Astrocyte of the cerebellum (primary cell): ENCODE measurements at regions not wholly inside any gene's neighbourhood (a gene's known extent, or its start where the extent isn't known, plus 50 kb on each side); places are given as distances from the start of the nearest gene placed in this dataset.

Experiments used
- DNase-seq: peaks from one replicate; pipeline ENCODE4 v3.0.0-alpha.2; 2011; ENCODE audit warnings: low read depth
- H3K4me3 ChIP-seq: 2 replicates; pipeline ENCODE4 v1.5.1; 2011; ENCODE audit warnings: mild to moderate bottlenecking, low read depth, low read length, moderate library complexity
- in situ Hi-C: cut with HindIII; loops from 2 replicates; pipeline ENCODE4 v1.10.0; 2017; ENCODE audit warnings: low sequenced_read_pairs
- TF ChIP-seq, protein P1 (sequence below): IDR thresholded peaks from 2 replicates; pipeline ENCODE4 v1.5.1; 2012; ENCODE audit warnings: low read length, low read depth, moderate library complexity, mild to moderate bottlenecking; ENCODE audit errors: missing control alignments

GRCh38 chr7:149595541-149595940 lies 97.9 kb upstream of the ZNF746 start:
- in situ Hi-C loops: no loop called here
- TF ChIP-seq, protein P1, sequence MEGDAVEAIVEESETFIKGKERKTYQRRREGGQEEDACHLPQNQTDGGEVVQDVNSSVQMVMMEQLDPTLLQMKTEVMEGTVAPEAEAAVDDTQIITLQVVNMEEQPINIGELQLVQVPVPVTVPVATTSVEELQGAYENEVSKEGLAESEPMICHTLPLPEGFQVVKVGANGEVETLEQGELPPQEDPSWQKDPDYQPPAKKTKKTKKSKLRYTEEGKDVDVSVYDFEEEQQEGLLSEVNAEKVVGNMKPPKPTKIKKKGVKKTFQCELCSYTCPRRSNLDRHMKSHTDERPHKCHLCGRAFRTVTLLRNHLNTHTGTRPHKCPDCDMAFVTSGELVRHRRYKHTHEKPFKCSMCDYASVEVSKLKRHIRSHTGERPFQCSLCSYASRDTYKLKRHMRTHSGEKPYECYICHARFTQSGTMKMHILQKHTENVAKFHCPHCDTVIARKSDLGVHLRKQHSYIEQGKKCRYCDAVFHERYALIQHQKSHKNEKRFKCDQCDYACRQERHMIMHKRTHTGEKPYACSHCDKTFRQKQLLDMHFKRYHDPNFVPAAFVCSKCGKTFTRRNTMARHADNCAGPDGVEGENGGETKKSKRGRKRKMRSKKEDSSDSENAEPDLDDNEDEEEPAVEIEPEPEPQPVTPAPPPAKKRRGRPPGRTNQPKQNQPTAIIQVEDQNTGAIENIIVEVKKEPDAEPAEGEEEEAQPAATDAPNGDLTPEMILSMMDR: no peak
- no peak for DNase-seq
- no peak overlapping the region for H3K4me3 ChIP-seq

GRCh38 chr7:149595078-149595477 lies 97.5 kb upstream of the ZNF746 start:
- in situ Hi-C loops: no loop called here
- DNase-seq: no peak
- TF ChIP-seq, protein P1: no peak
- H3K4me3 ChIP-seq: no peak overlapping the region

DNA sequence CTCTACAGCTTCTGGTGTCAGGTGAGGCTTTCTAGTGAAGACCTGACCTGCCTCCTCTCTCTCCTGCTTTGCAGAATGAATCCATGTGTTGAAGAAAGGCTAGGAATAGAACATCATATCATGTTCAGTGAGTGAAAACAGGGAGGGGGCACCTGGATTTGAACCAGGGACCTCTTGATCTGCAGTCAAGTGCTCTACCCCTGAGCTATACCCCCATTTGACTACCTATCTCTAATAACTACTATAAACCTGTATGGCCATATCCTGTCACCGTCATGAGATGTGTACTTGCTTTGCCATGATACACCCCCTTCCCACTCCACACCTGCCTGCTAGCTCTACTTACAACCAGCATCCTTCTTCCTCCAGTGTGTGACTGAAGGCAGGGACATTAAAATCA lies 91.3 kb upstream of the ZNF746 start:
- TF ChIP-seq, protein P1: no peak
- DNase-seq: no peak
- no peak overlapping the region for H3K4me3 ChIP-seq
- in situ Hi-C loops: no loop called here

DNA sequence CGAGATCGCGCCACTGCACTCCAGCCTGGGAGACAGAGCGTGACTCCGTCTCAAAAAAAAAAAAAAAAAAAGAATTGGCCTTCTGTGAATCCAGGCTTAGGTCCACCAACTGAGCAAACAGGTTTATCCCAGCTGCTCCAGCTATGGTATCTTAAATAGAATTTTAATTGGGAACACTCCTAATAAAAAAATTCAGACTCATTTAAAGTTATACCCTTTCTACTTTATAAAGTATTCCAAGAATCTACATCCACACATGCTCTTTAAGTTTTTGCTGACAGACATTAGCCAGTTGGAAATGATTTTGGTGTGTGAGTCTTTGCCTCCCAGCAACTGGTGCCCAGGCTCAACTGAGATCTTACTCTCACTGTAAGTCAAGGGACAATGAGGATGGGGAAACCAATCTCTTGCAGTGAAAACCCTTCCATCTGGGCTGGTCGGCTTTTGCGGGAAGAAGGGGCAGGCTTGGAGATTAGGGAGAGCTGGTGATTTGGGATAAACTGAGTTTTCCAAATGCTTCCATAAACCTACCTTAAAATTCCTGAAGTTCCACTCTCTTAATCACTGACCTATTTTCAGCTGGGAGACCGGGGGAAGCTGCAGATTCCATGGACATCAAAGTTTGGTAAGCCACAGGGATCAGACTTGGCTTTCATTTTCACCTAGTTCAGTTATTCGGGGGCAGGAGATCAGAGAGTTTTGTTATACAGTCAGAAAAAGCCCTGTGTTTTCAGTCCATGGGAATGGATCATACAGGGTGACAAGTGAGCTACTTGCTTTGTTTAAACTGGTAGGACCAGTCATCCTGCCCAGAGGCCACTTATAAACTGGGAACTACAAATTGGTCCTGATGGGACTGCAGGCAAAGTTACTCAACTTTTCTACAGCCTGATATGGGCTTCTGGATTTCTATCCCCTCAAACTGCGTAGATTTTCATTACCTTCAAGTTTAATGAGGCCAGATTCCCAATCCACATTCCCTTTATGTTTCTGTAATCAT lies 89.3 kb upstream of the ZNF746 start:
- H3K4me3 ChIP-seq: no peak overlapping the region
- no peak for DNase-seq
- TF ChIP-seq, protein P1: no peak
- in situ Hi-C loops: no loop called here

DNA sequence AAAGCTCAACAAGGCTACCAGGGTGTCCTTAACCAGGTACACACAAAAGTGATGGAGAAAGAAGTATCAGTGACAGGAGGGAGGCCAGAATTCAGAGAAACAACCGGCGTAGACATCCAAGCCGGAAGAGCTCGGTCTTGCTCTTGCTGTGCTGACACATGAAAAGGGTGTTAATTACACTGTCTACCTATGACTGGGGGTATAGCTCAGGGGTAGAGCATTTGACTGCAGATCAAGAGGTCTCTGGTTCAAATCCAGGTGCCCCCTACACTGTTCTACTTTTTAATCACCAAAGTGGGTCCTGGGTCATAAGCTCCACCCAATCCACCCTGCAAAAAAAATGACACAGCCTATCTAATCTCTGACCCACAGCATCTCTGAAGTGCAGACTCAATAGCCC lies 86.9 kb upstream of the ZNF746 start:
- H3K4me3 ChIP-seq: no peak overlapping the region
- TF ChIP-seq, protein P1: no peak
- no peak for DNase-seq
- in situ Hi-C loops: no loop called here

DNA sequence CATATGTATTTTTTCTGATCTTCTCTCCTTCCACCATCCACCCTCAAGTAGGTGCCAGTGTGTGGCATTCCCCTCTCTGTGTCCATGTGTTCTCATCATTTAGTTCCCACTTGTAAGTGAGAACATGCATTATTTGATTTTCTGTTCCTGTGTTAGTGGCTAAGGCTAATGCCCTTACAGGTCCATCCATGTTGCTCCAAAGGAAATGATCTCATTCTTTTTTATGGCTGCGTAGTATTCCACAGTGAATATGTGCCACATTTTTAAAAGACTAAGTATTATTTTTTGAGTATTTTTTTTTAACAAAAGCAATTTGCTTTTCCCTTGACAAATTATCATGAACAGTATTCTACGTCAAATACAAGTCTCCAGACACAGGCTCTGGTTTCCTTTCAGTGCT lies 86.4 kb upstream of the ZNF746 start:
- in situ Hi-C loops: no loop called here
- no peak for DNase-seq

More for the DNA sequence above, 86.4 kb upstream of the ZNF746 start:
- no peak overlapping the region for H3K4me3 ChIP-seq
- TF ChIP-seq, protein P1: no peak
